IMR-90 (cell line): ENCODE measurements at regions not wholly inside any gene's neighbourhood (a gene's known extent, or its start where the extent isn't known, plus 50 kb on each side); places are given as distances from the start of the nearest gene placed in this dataset.

Experiments used
- ATAC-seq: fragments of 200-7000 bp; cut with Tn5 transposase; 2 replicates; pipeline ENCODE4 v1.9.1; 2020; ENCODE audit warnings: low read depth, mild to moderate bottlenecking, moderate library complexity
- BruUV-seq: library from RNA; stranded (reverse); fragments of 400-500 nt; replicated peaks from 2 replicates; lab custom pipeline; 2021; lab: Mats Ljungman, UMichigan
- CTCF ChIA-PET: fragments of 300-600 bp; formaldehyde crosslinking; extraction: SDS; loops from one replicate; lab custom pipeline; 2021; ENCODE audit warnings: antibody characterized with exemption; lab: Yijun Ruan, JAX
- POLR2A ChIA-PET: fragments of 300-600 bp; sonication (Branson Sonifier 250); formaldehyde crosslinking; loops from one replicate; lab custom pipeline; 2022; ENCODE audit warnings: antibody characterized with exemption; ENCODE audit not compliant: unreplicated experiment; lab: Charles Lee
- DNase-seq: peaks from one replicate; pipeline ENCODE4 v3.0.0; 2013
- H2AFZ ChIP-seq: replicated peaks from 2 replicates; pipeline ENCODE3; 2013; ENCODE audit warnings: low read length, mild to moderate bottlenecking; ENCODE audit not compliant: poor library complexity
- H2AK5ac ChIP-seq: 2 replicates; pipeline ENCODE4 v1.6.1; 2013; ENCODE audit warnings: low read depth, low read length, inconsistent platforms
- H2AK9ac ChIP-seq: replicated peaks from 2 replicates; pipeline ENCODE3; 2013; ENCODE audit warnings: mild to moderate bottlenecking, low read depth, low read length, moderate library complexity; ENCODE audit not compliant: poor library complexity
- H2BK120ac ChIP-seq: 2 replicates; pipeline ENCODE4 v1.6.1; 2013; ENCODE audit warnings: low read depth, low read length, inconsistent platforms
- H2BK15ac ChIP-seq: 3 replicates; pipeline ENCODE4 v1.6.1; 2013; ENCODE audit warnings: low read depth, low read length, inconsistent platforms
- H2BK20ac ChIP-seq: 2 replicates; pipeline ENCODE4 v1.6.1; 2013; ENCODE audit warnings: low read depth, mild to moderate bottlenecking, inconsistent platforms, low read length, moderate library complexity
- H2BK5ac ChIP-seq: 2 replicates; pipeline ENCODE4 v1.6.1; 2013; ENCODE audit warnings: mild to moderate bottlenecking, low read depth, low read length, inconsistent platforms; ENCODE audit not compliant: poor library complexity, severe bottlenecking
- H3K14ac ChIP-seq: replicated peaks from 2 replicates; pipeline ENCODE4 v1.6.1; 2013; ENCODE audit warnings: low read depth, low read length, inconsistent platforms
- H3K18ac ChIP-seq: 2 replicates; pipeline ENCODE4 v1.6.1; 2013; ENCODE audit warnings: low read depth, low read length, control low read depth
- H3K23ac ChIP-seq: 2 replicates; pipeline ENCODE4 v1.6.1; 2013; ENCODE audit warnings: low read depth, low read length, inconsistent platforms
- H3K27ac ChIP-seq: 2 replicates; pipeline ENCODE4 v1.5.1; 2013; ENCODE audit warnings: mild to moderate bottlenecking, control low read depth, low read length; ENCODE audit not compliant: insufficient read depth
- H3K27me3 ChIP-seq: 2 replicates; pipeline ENCODE4 v1.6.1; 2013; ENCODE audit warnings: low read length; ENCODE audit not compliant: control insufficient read depth, insufficient read depth
- H3K36me3 ChIP-seq: 2 replicates; pipeline ENCODE4 v1.6.1; 2013; ENCODE audit warnings: low read length, mixed read lengths; ENCODE audit not compliant: control insufficient read depth, insufficient read depth
- H3K4ac ChIP-seq: 2 replicates; pipeline ENCODE4 v1.6.1; 2013; ENCODE audit warnings: low read depth, low read length, inconsistent platforms
- H3K4me1 ChIP-seq: 2 replicates; pipeline ENCODE4 v1.6.1; 2013; ENCODE audit warnings: low read length, mixed read lengths; ENCODE audit not compliant: control insufficient read depth, insufficient read depth
- H3K4me2 ChIP-seq: 2 replicates; pipeline ENCODE4 v1.6.1; 2013; ENCODE audit warnings: low read depth, mild to moderate bottlenecking, control low read depth, low read length, moderate library complexity
- H3K4me3 ChIP-seq: 2 replicates; pipeline ENCODE4 v1.5.1; 2013; ENCODE audit warnings: low read depth, mild to moderate bottlenecking, control low read depth, low read length, moderate library complexity; ENCODE audit not compliant: insufficient read depth
- H3K56ac ChIP-seq: 2 replicates; pipeline ENCODE4 v1.6.1; 2013; ENCODE audit warnings: low read length, inconsistent platforms; ENCODE audit not compliant: insufficient read depth; ENCODE audit errors: extremely low read depth
- H3K79me1 ChIP-seq, 2 experiments: 2 replicates each; pipeline ENCODE4 v1.6.1; 2013; ENCODE audit warnings: low read length in 2 of 2, inconsistent platforms in 1 of 2, low read depth in 1 of 2
- H3K9ac ChIP-seq: 2 replicates; pipeline ENCODE4 v1.6.1; 2013; ENCODE audit warnings: low read depth, low read length, control low read depth
- H3K9me1 ChIP-seq: 2 replicates; pipeline ENCODE4 v1.6.1; 2013; ENCODE audit warnings: low read length, inconsistent platforms; ENCODE audit not compliant: insufficient read depth
- H3K9me3 ChIP-seq: 2 replicates; pipeline ENCODE4 v1.6.1; 2013; ENCODE audit warnings: low read length; ENCODE audit not compliant: control insufficient read depth, insufficient read depth
- H4K20me1 ChIP-seq: 2 replicates; pipeline ENCODE4 v1.6.1; 2013; ENCODE audit warnings: low read length, inconsistent platforms; ENCODE audit not compliant: insufficient read depth
- H4K5ac ChIP-seq: 2 replicates; pipeline ENCODE4 v1.6.1; 2013; ENCODE audit warnings: mild to moderate bottlenecking, low read depth, low read length, control low read depth
- H4K8ac ChIP-seq, 2 experiments: 2 replicates each; pipeline ENCODE4 v1.6.1; 2013; ENCODE audit warnings: low read depth in 2 of 2, low read length in 2 of 2, control low read depth in 1 of 2, inconsistent platforms in 1 of 2
- H4K91ac ChIP-seq: 2 replicates; pipeline ENCODE4 v1.6.1; 2013; ENCODE audit warnings: low read depth, low read length, inconsistent platforms; ENCODE audit not compliant: insufficient read depth
- BHLHE40 ChIP-seq: fragments of 150-350 bp; IDR thresholded peaks from 2 replicates; pipeline ENCODE4 v1.6.1; 2016; ENCODE audit warnings: mild to moderate bottlenecking, low read depth, low read length
- CEBPB ChIP-seq: IDR thresholded peaks from 2 replicates; pipeline ENCODE4 v1.6.1; 2012; ENCODE audit warnings: low read depth, low read length, improper control_type of control experiment
- CHD1 ChIP-seq: IDR thresholded peaks from 2 replicates; pipeline ENCODE4 v1.6.1; 2012; ENCODE audit warnings: low read depth, low read length, improper control_type of control experiment
- CTCF ChIP-seq: conservative IDR thresholded peaks from 2 replicates; pipeline ENCODE4 v1.5.1; 2012; ENCODE audit warnings: mild to moderate bottlenecking, low read depth, low read length, improper control_type of control experiment
- ELK1 ChIP-seq: fragments of 150-350 bp; IDR thresholded peaks from 2 replicates; pipeline ENCODE4 v1.6.1; 2016; ENCODE audit warnings: low read depth, mild to moderate bottlenecking, low read length, moderate library complexity, borderline replicate concordance
- FOS ChIP-seq: fragments of 150-350 bp; IDR thresholded peaks from 2 replicates; pipeline ENCODE4 v1.6.1; 2016; ENCODE audit warnings: low read depth, low read length
- MAFK ChIP-seq: IDR thresholded peaks from 2 replicates; pipeline ENCODE4 v1.6.1; 2012; ENCODE audit warnings: low read depth, low read length, improper control_type of control experiment
- MAZ ChIP-seq: IDR thresholded peaks from 2 replicates; pipeline ENCODE4 v1.6.1; 2012; ENCODE audit warnings: low read depth, mild to moderate bottlenecking, low read length, improper control_type of control experiment, moderate library complexity, borderline replicate concordance
- MXI1 ChIP-seq: IDR thresholded peaks from 2 replicates; pipeline ENCODE4 v1.6.1; 2012; ENCODE audit warnings: low read depth, mild to moderate bottlenecking, low read length, moderate library complexity, borderline replicate concordance
- NFE2L2 ChIP-seq: fragments of 150-350 bp; IDR thresholded peaks from 2 replicates; pipeline ENCODE4 v1.6.1; 2016; ENCODE audit warnings: low read depth, mild to moderate bottlenecking, low read length
- POLR2A ChIP-seq: IDR thresholded peaks from 2 replicates; pipeline ENCODE4 v1.6.1; 2012; ENCODE audit warnings: mild to moderate bottlenecking, low read depth, low read length
- RAD21 ChIP-seq: IDR thresholded peaks from 2 replicates; pipeline ENCODE4 v1.6.1; 2012; ENCODE audit warnings: low read length, improper control_type of control experiment
- RCOR1 ChIP-seq: IDR thresholded peaks from 2 replicates; pipeline ENCODE4 v1.6.1; 2012; ENCODE audit warnings: mild to moderate bottlenecking, low read length, improper control_type of control experiment; ENCODE audit not compliant: insufficient replicate concordance
- RFX5 ChIP-seq: IDR thresholded peaks from 2 replicates; pipeline ENCODE4 v1.8.0; 2012; ENCODE audit warnings: low read depth, mild to moderate bottlenecking, low read length, moderate library complexity
- SMC3 ChIP-seq: fragments of 150-350 bp; IDR thresholded peaks from 2 replicates; pipeline ENCODE4 v1.6.1; 2016; ENCODE audit warnings: low read depth, mild to moderate bottlenecking, antibody characterized with exemption, low read length, moderate library complexity
- USF2 ChIP-seq: fragments of 150-350 bp; IDR thresholded peaks from 2 replicates; pipeline ENCODE4 v1.6.1; 2017; ENCODE audit warnings: mild to moderate bottlenecking, antibody characterized with exemption, low read length, low read depth
- WGBS, 2 experiments: methylation state at CpG; one replicate each; pipeline versions ENCODE4 v1.1.5 to v1.1.7; 2013; ENCODE audit warnings: missing lambda C conversion rate in 2 of 2; ENCODE audit not compliant: insufficient read length in 1 of 2; ENCODE audit errors: extremely low coverage in 2 of 2; 5-methylcytosine and 5-hydroxymethylcytosine counted together
- dilution Hi-C: fragments of 300-500 bp; cut with HindIII; formaldehyde crosslinking; loops from one replicate; pipeline ENCODE4 v1.14.3; 2018; ENCODE audit warnings: low sequenced_read_pairs; ENCODE audit not compliant: unreplicated experiment
- in situ Hi-C: fragments of 300-500 bp; cut with MboI; formaldehyde crosslinking; loops from 3 replicates; pipeline ENCODE4 v1.14.3; 2019; ENCODE audit warnings: low sequenced_read_pairs, inconsistent platforms, mixed read lengths
- intact Hi-C: fragments of 100-400 bp; cut with micrococcal nuclease; formaldehyde crosslinking; loops from 2 replicates; pipeline ENCODE4 v1.10.0; 2022

- H3K27ac ChIP-seq, result no peak overlapping the region
- in situ Hi-C loops (loop anchor here (5.0 kb wide), 1 partner anchor 257 kb away; no protein-coding TSS in a partner anchor), dilution Hi-C loops (no loop called here), intact Hi-C loops (no loop called here)
- no peak overlapping the region for H2AK5ac ChIP-seq
- H3K36me3 ChIP-seq, result no peaks in the 10 kb centered on the region
- no peak overlapping the region for H2BK120ac ChIP-seq
- no peak overlapping the region for H3K56ac ChIP-seq
- no peaks in the 10 kb centered on the region for H3K4me1 ChIP-seq
- BruUV-seq, result no TSS peak
- H3K4me2 ChIP-seq, result no peak overlapping the region
- no peak overlapping the region for H2BK15ac ChIP-seq
- H3K4me3 ChIP-seq, result no peak overlapping the region
- H3K9me1 ChIP-seq, result peaks cover 2% of the 10 kb centered on the region; the same call in 1 of the 2 replicates
- POLR2A ChIA-PET, result no interaction called here
- ATAC-seq (no peak), DNase-seq (no peak)
- H2BK20ac ChIP-seq, result no peak overlapping the region
- H3K79me1 ChIP-seq, result no peaks in the 10 kb centered on the region; a peak in 1 of 4 replicates
- no peak overlapping the region for H2AFZ ChIP-seq
- TF ChIP-seq RFX5, result no peak
- TF ChIP-seq FOS, result no peak
- no peak for TF ChIP-seq USF2
- TF ChIP-seq CEBPB, result no peak
- no peak for TF ChIP-seq CHD1
- no peak for TF ChIP-seq RCOR1
- no peak for TF ChIP-seq RAD21
- no peak for TF ChIP-seq NFE2L2
- TF ChIP-seq CTCF, result no peak
- no peak for TF ChIP-seq MXI1
- no peak for TF ChIP-seq SMC3
- TF ChIP-seq BHLHE40, result no peak
- TF ChIP-seq MAFK, result no peak
- no peak for TF ChIP-seq ELK1
- no peak for TF ChIP-seq MAZ
- no peak for TF ChIP-seq POLR2A
- no peak overlapping the region for H3K14ac ChIP-seq
- no peak overlapping the region for H3K9ac ChIP-seq
- WGBS, 2 experiments, result no CpG with 5 or more reads among the region's 8 CpGs
- no peak overlapping the region for H3K23ac ChIP-seq
- no peak overlapping the region for H4K91ac ChIP-seq
- H2AK9ac ChIP-seq, result no peak overlapping the region
- no peak overlapping the region for H3K4ac ChIP-seq
- no peak overlapping the region for H4K8ac ChIP-seq
- no peaks in the 10 kb centered on the region for H4K20me1 ChIP-seq
- no peaks in the 10 kb centered on the region for H3K27me3 ChIP-seq
- H2BK5ac ChIP-seq, result no peak overlapping the region
- H3K9me3 ChIP-seq, result no peaks in the 10 kb centered on the region
- H4K5ac ChIP-seq, result no peak overlapping the region
- no peak overlapping the region for H3K18ac ChIP-seq
- CTCF ChIA-PET, result no interaction called here
These were observed 74.5 kb upstream of the TIAM2 start for GRCh38 chr6:154920495-154921200.
